ENCODE measurements at regions not wholly inside any gene's neighbourhood (a gene's known extent, or its start where the extent isn't known, plus 50 kb on each side); places are given as distances from the start of the nearest gene placed in this dataset.
A peak's percentile ranks its signal among the peaks of the same experiment; 100 is the strongest.
"Not testable (repeated sequence)": the region's sequence is repeated elsewhere in the genome, so short reads cannot be mapped to it uniquely, and the experiment has no call there.

- no peak for DNase-seq (ENCODE audit: low read depth)
These were observed 233.4 kb upstream of the HAND2 start for GRCh38 chr4:173763389-173763788.

- no peak for DNase-seq (ENCODE audit: low read depth)
These were observed 231.9 kb upstream of the HAND2 start for GRCh38 chr4:173761938-173762337.

- no peak for DNase-seq (ENCODE audit: low read depth)
These were observed 231.2 kb upstream of the HAND2 start for GRCh38 chr4:173761236-173761635.

- no peak for DNase-seq (ENCODE audit: low read depth)
These were observed 228.1 kb upstream of the HAND2 start for GRCh38 chr4:173758132-173758531.

GRCh38 chr4:173753408-173753807 is 223.4 kb upstream of the HAND2 start:
- no peak for DNase-seq (ENCODE audit: low read depth)

GRCh38 chr4:173752610-173753230 is 222.7 kb upstream of the HAND2 start:
- peak; percentile 21 for DNase-seq (ENCODE audit: low read depth)

- no peak for DNase-seq (ENCODE audit: low read depth)
These were observed 218.3 kb upstream of the HAND2 start for GRCh38 chr4:173748353-173748752.

- DNase-seq (ENCODE audit: low read depth), result no peak
These were observed 217.7 kb upstream of the HAND2 start for GRCh38 chr4:173747537-173748257.

- no peak for DNase-seq (ENCODE audit: low read depth)
These were observed 216.4 kb upstream of the HAND2 start for GRCh38 chr4:173746424-173746823.

- DNase-seq (ENCODE audit: low read depth), result no peak
These were observed 215.7 kb upstream of the HAND2 start for GRCh38 chr4:173745765-173746164.

- no peak for DNase-seq (ENCODE audit: low read depth)
These were observed 206.8 kb upstream of the HAND2 start for GRCh38 chr4:173736840-173737239.

- no peak for DNase-seq (ENCODE audit: low read depth)
These were observed 205.6 kb upstream of the HAND2 start for GRCh38 chr4:173735585-173735984.

GRCh38 chr4:173735049-173735448 is 205.0 kb upstream of the HAND2 start:
- no peak for DNase-seq (ENCODE audit: low read depth)

GRCh38 chr4:173731257-173731656 is 201.2 kb upstream of the HAND2 start:
- no peak for DNase-seq (ENCODE audit: low read depth)

- DNase-seq (ENCODE audit: low read depth), result no peak
These were observed 192.0 kb upstream of the HAND2 start for GRCh38 chr4:173722075-173722474.

- DNase-seq (ENCODE audit: low read depth), result not testable (repeated sequence)
These were observed 188.5 kb upstream of the HAND2 start for GRCh38 chr4:173718504-173718903.

- no peak for DNase-seq (ENCODE audit: low read depth)
These were observed 187.6 kb upstream of the HAND2 start for GRCh38 chr4:173717581-173717980.

- DNase-seq (ENCODE audit: low read depth), result no peak
These were observed 184.4 kb upstream of the HAND2 start for GRCh38 chr4:173714456-173714855.

GRCh38 chr4:173713026-173713425 is 183.0 kb upstream of the HAND2 start:
- DNase-seq (ENCODE audit: low read depth), result no peak

GRCh38 chr4:173707658-173708419 is 177.8 kb upstream of the HAND2 start:
- no peak for DNase-seq (ENCODE audit: low read depth)

GRCh38 chr4:173704201-173704600 is 174.2 kb upstream of the HAND2 start:
- no peak for DNase-seq (ENCODE audit: low read depth)

GRCh38 chr4:173703021-173703420 is 173.0 kb upstream of the HAND2 start:
- no peak for DNase-seq (ENCODE audit: low read depth)

GRCh38 chr4:173700650-173701049 is 170.6 kb upstream of the HAND2 start:
- DNase-seq (ENCODE audit: low read depth), result no peak

All from activated T-cell treated with anti-CD3 and anti-CD28 coated beads for 48 hours (primary cell).